ENCODE measurements at regions not wholly inside any gene's neighbourhood (a gene's known extent, or its start where the extent isn't known, plus 50 kb on each side); places are given as distances from the start of the nearest gene placed in this dataset.

GRCh38 chr4:125112536-125112935 is 202.2 kb upstream of the FAT4 start:
- intact Hi-C loops (cut with micrococcal nuclease; ENCODE audit: unreplicated experiment), result no loop called here
- H3K4me1 ChIP-seq (ENCODE audit: control insufficient read depth, insufficient read depth, low read length), result no peaks in the 10 kb centered on the region
- no peak for DNase-seq (ENCODE audit: low read depth, low spot score)
- no peak overlapping the region for H3K9ac ChIP-seq (ENCODE audit: control insufficient read depth, insufficient read depth, low read length)
- ChIA-PET RAD21 (ENCODE audit: unreplicated experiment) (no interaction called here), CTCF (no interaction called here), POLR2A (no interaction called here), SMC1A (ENCODE audit: uncharacterized antibody, unreplicated experiment) (interaction anchor here (1.8 kb wide), 1 partner anchor 23 kb away, joined by 4 read pairs; no protein-coding TSS in a partner anchor)
- TF ChIP-seq YBX1 (IDR thresholded peaks at IDR 0.05), result no peak
- H3K79me2 ChIP-seq (ENCODE audit: control insufficient read depth, insufficient read depth, low read length), result no peaks in the 10 kb centered on the region
- in situ Hi-C loops (cut with MboI), result no loop called here
- H3K4me2 ChIP-seq (ENCODE audit: control insufficient read depth, insufficient read depth), result no peak overlapping the region
- no peaks in the 10 kb centered on the region for H3K27me3 ChIP-seq (replicated peaks in 1 of 2; ENCODE audit: control insufficient read depth in 2 of 2, insufficient read depth in 2 of 2, low read length in 1 of 2)
- FAIRE-seq, result no peak
- WGBS (ENCODE audit: insufficient coverage, insufficient replicate concordance, low lambda C conversion rate, missing lambda C conversion rate), result 0% methylated on average over 3 of the region's 3 CpGs
- H4K20me1 ChIP-seq (ENCODE audit: control insufficient read depth, insufficient read depth), result no peaks in the 10 kb centered on the region
- no peaks in the 10 kb centered on the region for H3K36me3 ChIP-seq (ENCODE audit: control insufficient read depth in 2 of 2, insufficient read depth in 2 of 2, low read length in 1 of 2)
- ATAC-seq, result no peak
- no peaks in the 10 kb centered on the region for H3K9me3 ChIP-seq (replicated peaks; ENCODE audit: control insufficient read depth, insufficient read depth, low read length)
- no TSS peak for BruUV-seq (replicated peaks)
- H3K27ac ChIP-seq (ENCODE audit: control insufficient read depth, insufficient read depth), result no peak overlapping the region
- H3K4me3 ChIP-seq, result no peak overlapping the region
- no peak overlapping the region for H2AFZ ChIP-seq (ENCODE audit: control insufficient read depth, low read depth, low read length)

DNA sequence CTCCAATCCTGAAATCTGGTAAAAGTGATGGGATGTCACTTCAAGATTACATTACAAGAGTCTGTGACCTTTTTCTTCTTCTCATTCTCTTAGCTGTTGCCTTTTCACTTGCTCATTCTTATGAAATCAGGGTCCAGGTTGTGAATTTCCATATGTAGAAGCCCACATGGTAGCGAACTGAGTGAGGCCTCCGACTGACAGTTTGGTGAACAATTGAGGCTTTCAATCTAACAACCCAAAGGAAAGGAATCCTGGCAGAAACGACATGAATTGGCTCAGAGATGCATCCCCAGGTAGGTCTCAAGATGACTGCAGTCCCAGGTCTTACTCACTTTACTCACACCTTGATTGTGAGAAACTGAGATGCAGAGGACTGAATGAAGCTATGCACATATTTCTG is 203.4 kb upstream of the FAT4 start:
- Histone ChIP-seq H3K27ac (ENCODE audit: control insufficient read depth, insufficient read depth) (no peak overlapping the region), H3K9me3 (replicated peaks; ENCODE audit: control insufficient read depth, insufficient read depth, low read length) (no peaks in the 10 kb centered on the region), H3K4me3 (no peak overlapping the region), H3K9ac (ENCODE audit: control insufficient read depth, insufficient read depth, low read length) (no peak overlapping the region), H3K4me2 (ENCODE audit: control insufficient read depth, insufficient read depth) (no peak overlapping the region), H3K27me3 (replicated peaks in 1 of 2; ENCODE audit: control insufficient read depth in 2 of 2, insufficient read depth in 2 of 2, low read length in 1 of 2) (no peaks in the 10 kb centered on the region), H3K4me1 (ENCODE audit: control insufficient read depth, insufficient read depth, low read length) (no peaks in the 10 kb centered on the region), H3K36me3 (ENCODE audit: control insufficient read depth in 2 of 2, insufficient read depth in 2 of 2, low read length in 1 of 2) (no peaks in the 10 kb centered on the region), H4K20me1 (ENCODE audit: control insufficient read depth, insufficient read depth) (no peaks in the 10 kb centered on the region), H2AFZ (ENCODE audit: control insufficient read depth, low read depth, low read length) (no peak overlapping the region), H3K79me2 (ENCODE audit: control insufficient read depth, insufficient read depth, low read length) (no peaks in the 10 kb centered on the region)
- WGBS (ENCODE audit: insufficient coverage, insufficient replicate concordance, low lambda C conversion rate, missing lambda C conversion rate), result 0% methylated on average over 3 of the region's 3 CpGs
- FAIRE-seq (no peak), DNase-seq (ENCODE audit: low read depth, low spot score) (no peak), ATAC-seq (no peak)
- intact Hi-C loops (cut with micrococcal nuclease; ENCODE audit: unreplicated experiment), result no loop called here
- ChIA-PET RAD21 (ENCODE audit: unreplicated experiment) (no interaction called here), POLR2A (no interaction called here), SMC1A (ENCODE audit: uncharacterized antibody, unreplicated experiment) (no interaction called here), CTCF (no interaction called here)
- in situ Hi-C loops (cut with MboI), result no loop called here
- no TSS peak for BruUV-seq (replicated peaks)
- TF ChIP-seq ZNF217 (IDR thresholded peaks at IDR 0.05), result no peak
- no peak for TF ChIP-seq NFYA (IDR thresholded peaks at IDR 0.05; ENCODE audit: borderline replicate concordance, low read depth, low read length)
- no peak for TF ChIP-seq ZBTB4 (CRISPR knock-in tag; IDR thresholded peaks at IDR 0.05)
- no peak for TF ChIP-seq CEBPB (IDR thresholded peaks at IDR 0.05; ENCODE audit: borderline replicate concordance in 1 of 2, low read depth in 2 of 2, low read length in 2 of 2)
- TF ChIP-seq CHD4 (IDR thresholded peaks at IDR 0.05), result no peak
- no peak for TF ChIP-seq ZNF687 (IDR thresholded peaks at IDR 0.05)
- TF ChIP-seq POLR2A (IDR thresholded peaks at IDR 0.05; ENCODE audit: low read depth, low read length), result no peak
- TF ChIP-seq, protein P1, sequence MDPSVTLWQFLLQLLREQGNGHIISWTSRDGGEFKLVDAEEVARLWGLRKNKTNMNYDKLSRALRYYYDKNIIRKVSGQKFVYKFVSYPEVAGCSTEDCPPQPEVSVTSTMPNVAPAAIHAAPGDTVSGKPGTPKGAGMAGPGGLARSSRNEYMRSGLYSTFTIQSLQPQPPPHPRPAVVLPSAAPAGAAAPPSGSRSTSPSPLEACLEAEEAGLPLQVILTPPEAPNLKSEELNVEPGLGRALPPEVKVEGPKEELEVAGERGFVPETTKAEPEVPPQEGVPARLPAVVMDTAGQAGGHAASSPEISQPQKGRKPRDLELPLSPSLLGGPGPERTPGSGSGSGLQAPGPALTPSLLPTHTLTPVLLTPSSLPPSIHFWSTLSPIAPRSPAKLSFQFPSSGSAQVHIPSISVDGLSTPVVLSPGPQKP (IDR thresholded peaks at IDR 0.05; ENCODE audit: low read depth, low read length), result no peak
- TF ChIP-seq SUZ12 (IDR thresholded peaks at IDR 0.05; ENCODE audit: unreplicated experiment), result no peak
- no peak for TF ChIP-seq POU2F2 (IDR thresholded peaks at IDR 0.05; ENCODE audit: borderline replicate concordance, low read depth, low read length)

Data from GM12878 (cell line).